ENCODE measurements at regions not wholly inside any gene's neighbourhood (a gene's known extent, or its start where the extent isn't known, plus 50 kb on each side); places are given as distances from the start of the nearest gene placed in this dataset.

DNA sequence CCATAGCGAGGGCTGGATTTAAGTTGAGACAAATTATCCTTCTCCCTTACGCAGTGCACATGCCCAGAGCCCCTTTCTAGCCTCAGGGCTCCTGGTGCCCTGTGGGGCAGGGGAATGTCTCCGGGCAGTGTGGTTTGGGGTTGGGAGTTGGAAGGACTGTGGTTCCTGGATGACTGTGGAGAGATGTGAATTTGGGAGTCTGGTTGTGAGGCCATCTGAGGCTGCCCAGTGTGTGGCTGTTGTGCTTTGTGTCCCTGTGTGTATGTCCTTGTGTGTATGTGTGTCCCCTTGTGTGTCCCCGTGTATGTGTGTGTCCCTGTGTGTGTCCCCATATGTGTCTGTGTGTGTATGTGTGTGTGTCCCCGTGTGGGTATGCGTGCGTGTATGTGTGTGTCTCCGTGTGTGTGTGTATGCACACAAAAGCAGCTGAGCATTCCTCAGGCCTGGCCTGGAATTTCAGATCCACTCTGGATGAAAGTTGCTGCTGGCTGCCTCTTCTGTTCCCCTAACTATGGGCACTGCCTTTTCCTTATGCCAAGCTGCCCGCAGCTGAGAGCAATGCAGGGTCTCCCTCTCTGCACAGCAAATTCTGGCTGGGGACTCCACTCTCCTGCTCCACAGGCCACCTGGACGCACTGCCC is 65.4 kb downstream of the UBIAD1 start:
- no peak for DNase-seq

DNA sequence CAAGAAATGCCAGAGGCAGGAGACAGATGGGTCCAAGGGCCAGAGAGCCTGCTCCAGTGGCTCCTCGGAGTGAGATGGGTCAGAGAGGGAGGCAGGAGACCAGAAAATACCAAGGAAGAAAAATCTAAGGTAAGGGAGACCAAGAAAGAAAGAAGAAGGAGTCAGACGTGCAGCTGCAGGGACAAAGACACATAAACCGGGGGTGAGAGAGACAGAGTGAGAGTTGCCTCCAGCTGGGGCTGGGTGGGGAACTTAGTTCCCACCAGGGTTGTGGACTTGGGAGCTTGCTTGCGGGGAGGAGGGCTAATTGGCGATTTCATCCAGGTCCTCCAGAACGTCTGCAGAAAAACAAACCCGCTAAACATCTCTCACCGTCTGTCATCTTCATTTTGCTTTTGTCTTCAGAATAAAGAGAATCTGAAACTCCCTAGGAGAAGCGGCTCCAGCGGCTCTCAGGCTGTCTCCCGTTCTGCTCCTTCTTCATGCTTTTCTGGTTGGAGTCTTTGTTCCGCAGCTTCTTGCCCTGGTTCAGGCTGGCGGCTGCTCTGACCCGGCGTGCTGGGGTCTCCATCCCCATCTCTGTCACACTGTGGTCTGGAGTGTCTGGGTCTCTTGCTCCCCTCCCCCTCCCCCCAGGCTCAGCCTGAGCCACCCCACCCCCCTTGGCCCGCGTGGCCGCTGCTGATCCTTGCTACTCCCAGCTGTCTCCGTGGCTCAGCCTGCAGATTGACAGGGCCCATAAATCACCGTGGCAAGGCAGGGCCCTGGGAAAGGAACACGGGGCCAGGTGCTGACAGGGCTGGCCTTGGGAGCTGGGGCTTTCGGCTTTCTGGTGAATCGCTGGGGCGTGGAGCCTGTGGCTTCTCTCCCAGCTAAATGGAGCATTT is 66.6 kb downstream of the UBIAD1 start:
- no peak for DNase-seq

DNA sequence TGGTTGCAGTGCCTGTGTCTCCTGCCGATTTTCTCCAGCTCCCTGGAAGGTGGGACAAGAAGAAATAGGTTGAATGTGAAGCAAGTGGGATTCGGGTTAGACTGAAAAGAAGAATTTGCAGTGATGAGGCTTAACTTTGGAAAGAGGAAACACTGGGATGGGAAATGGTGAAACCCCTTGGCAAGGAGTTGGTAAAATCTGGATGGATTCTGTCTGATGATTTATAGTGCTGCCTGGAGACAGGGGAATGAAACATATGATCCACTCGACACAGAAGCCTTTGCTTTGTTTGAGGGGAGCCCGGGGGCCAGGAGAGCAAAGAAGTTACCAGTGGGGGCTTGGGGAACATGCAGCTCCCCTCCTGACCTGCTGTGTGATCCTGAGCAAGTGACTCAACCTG is 67.2 kb downstream of the UBIAD1 start:
- DNase-seq: no peak

DNA sequence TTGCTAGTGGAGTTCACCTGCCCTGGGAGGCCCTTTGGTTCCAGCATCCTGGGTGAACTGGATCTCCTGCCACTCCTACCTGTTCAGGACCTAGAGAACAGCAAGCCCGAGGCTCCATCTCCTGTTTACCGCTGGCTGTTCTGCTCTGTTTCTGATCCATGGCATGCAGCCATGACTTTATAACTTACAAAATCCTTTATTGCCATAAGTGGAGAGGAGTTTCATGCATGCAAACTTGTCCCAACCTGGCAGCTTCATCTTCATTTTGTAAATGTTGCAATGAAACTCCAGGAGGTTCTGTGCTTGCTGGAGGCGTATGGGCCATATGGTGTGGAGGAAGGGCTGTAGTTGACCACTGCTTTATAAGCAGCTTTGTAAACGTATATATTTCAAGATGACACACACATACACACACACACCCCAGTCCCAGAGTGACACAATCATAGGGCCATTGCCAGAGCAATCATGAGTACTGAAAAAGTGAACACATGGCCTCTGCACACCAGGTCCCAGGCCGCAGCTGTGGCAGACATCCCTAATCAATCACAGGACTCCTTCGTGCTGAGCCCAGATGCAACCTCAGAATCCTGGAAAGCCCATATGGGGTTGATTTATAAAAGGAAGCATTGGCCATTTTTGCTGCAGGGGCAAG is 69.0 kb downstream of the UBIAD1 start:
- DNase-seq: no peak

DNA sequence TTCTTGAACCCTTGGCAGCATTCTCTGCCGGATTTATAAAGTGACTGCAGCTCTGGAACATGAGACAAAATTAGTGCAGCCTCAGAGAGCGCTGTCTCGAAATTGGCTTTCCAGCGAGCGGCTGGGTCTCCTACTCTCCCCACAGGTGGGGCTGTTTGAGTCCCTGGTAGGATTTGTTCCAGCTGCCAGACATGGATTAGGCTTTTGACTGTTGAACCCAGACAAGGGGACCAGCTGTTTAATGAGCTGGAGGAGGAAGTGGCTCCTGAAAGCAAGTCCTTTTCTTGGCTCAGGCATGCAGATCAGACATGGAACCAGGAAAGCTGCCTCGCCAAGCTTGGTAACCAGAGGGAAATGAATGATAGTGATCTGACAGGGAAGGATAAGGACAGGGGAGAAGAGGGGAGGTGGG is 69.6 kb downstream of the UBIAD1 start:
- no peak for DNase-seq

DNA sequence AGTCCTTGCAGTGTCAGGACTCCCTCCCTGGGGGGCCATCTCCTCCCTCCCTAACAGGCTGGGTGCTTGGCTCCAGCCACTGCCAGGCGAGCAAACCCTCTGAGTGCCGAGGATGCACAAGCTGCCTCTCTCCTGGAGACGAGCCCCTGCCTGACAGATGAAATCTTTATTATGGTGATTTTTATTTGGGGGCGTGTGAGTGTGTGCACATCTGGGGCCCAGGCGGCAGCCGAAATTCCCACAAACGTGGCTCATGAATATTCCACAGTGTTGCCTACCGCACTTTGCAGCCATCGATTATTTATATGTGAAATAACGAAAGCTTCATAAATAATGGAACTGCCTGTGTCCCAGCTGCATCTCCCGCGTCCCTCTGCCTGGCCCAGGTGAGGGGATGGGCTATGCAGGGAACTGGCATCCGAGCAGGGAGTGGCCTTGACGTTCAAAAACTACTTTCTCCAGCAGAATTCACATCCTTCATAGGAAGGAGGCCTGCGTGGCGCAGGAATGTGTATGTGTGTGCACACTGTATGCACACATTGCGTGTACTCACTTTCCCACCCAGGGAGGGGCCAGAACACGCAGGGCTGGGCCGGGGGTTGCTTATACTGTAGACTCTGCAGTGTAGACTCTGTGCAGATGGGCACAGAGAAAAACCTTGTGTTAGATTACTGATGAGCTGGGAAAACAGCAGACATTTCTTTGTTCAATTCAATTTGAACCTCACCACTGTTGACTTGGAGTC is 73.1 kb downstream of the UBIAD1 start:
- DNase-seq: no peak

DNA sequence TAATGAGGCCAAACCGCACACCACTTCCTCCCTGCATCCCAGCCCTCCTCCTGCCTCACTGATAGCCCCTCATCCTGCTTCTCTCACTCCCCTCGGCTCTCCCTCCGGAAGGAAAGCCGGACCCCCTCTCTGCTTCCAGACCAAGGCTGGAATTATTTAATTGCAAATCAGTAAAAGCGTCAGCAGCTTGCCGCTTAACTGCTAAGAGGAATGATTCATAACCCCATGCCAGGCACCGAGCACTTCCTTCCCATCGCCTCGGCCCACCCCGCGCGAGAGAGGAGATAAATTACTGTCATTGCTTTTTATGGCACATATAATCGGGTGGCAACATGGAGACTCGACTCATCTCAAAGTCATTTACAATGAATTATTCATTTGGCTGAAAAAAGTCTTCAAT is 77.3 kb downstream of the UBIAD1 start:
- no peak for DNase-seq

DNA sequence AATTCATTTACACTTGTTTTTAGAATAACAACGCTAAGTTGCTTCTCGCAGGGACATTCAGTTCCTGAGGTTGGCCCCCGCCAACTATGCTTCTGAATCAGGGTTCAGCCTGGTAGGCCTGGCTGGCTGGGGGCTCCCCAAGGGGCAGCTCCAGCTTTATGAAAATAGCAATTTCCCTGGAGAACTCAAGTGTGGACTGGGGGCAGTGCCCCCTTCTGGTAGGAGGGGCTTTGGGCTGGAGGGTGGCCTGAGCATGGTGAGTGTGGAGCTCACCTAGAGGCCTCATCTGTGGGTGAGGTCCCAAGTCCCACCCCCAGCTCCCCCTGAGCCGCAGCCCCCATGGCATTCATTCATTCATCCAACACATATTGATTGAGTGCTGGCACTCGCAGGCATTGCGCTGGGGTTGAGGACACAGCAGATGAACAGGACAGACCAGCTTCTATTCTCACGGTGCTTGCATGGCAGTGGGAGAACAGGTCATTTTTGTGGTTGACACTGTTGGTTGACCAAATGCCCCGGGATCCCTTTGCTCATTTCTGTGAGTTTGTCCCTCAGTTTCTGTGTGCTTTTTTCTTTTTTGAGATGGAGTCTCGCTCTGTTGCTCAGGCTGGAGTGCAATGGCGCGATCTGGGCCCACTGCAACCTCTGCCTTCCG is 79.2 kb downstream of the UBIAD1 start:
- no peak for DNase-seq

DNA sequence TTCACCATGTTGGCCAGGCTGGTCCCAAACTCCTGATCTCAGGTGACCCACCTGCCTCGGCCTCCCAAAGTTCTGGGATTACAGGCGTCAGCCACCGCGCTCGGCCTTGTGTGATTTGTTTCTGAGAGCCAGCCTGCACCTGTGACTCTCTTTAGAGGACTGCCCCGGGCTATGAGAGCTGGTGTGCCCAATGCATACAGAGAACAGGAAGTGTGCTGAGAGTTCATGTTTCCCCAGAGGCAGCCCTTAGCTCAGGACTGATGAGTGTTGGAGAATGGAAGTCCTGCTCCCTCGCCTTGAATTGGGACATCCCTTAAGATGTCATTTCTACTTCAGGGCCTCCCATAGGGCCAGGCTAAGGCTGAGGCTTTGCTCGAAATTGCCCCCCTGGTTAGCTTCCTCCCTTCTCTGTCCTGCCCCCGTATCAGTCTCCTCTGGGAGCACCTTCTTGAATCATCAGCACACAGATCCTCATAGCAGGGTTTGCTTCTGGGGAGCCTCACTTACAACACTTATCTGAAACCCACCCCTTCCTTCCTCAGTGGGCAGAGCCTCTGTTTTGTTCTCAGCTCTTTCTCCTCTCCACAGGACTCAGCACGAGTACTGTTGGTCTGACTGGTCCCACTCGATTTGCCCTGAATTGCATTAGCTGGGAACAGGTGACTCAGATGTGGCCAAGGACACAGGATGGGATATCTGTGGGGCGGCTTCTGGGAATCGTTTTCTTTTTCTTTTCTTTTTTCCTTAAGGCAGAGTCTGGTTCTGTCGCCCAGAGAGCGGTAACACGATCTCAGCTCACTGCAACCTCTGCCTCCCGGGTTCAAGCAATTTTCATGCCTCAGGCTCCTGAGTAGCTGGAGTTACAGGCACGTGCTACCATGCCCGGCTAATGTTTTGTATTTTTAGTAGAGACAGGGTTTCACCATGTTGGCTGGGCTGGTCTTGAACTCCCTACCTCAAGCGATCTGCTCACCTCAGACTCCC is 80.1 kb downstream of the UBIAD1 start:
- DNase-seq: no peak

DNA sequence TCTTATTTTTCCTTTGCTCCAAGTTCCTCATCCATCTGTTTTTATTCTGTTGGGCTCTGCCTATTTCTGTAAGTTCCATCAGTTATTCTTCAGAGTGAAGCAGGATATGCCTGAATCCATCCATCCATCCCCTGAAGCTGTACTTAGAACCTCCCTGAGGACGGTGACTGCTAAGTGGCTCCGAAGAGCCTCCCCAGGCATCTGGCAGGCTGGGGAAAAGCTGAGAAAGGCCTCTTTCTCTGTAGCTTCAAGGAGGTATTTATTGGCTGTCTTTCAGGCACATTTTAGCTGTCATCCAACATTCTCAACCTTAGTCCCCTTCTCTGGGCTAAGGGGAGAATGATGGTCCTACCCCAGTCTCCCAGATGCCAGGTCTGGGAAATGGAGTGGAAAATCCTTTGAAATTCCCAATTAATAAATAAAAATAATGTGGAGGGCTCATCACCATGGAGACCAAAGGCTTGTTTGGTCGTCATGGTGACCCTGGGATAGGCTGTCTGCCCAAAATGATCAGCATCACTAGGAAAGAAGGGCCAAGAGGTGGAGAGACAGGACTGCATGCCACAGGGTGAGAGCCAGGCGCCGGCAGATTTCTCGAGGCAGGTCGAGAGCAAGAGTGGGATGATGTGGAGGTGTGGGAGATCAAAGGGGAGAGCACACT is 82.0 kb downstream of the UBIAD1 start:
- DNase-seq: no peak

DNA sequence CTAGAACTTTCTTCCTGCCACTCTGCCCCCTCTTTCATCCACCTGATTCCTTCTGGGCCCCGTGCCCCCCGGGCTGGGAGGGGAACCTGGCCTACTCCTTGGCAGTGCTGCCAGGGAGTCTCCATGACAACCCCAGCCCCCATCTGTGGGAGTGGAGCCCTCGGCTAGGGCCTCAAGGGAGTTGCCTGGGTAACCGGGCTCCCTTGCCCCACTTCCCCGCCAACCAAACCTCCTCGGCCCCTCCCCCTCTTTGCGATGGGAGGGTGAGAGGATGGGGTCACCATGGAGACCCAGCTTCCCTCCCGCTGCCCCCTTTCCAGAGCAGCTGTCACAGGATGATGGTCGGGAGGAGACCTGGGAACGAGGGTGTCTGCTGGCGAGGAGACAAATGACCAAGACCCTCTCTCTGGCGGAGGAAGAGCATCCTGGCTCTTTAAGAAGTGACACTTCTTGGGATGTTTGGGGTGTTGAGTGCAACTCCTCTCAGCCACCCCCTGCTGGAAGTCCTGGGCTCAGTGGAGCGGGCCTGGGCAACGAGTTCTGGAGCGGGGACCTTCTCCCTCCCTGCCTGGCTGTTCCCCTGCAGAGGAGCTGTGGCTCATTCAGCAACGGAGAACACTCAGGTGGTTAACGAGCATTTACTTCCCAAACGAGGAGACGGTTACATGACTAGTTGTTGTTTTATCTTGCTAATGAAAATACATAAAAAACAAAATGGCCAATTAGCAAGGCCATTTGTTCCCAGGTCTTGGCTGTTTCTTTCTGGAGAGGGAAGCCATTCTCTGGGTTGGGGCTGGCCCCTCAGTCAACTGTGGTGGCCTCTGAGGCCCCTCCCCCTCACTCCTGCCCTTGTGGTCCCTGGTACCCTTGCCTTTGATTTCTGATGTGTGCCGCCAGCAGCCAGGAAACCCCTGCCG is 82.8 kb downstream of the UBIAD1 start:
- DNase-seq: no peak

DNA sequence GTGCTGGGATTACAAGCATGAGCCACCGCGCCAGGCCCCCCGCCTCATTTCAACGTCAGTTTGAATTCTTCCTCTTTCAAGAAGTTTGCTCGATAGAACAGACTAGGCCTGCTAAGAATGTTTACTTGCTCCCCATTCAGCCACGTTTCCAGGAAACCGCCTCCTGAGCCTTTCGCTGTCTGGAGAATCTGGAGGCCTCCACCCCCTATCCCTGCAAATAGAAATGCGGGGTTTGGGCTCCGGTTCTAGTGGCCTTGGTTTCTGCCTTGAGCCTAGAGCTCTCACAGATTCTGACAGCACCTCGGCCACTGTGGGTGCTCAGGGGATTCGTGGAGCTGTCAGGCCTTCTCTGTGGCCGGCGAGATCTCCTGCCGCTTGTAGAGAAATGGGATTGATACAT is 84.3 kb downstream of the UBIAD1 start:
- DNase-seq: no peak

DNA sequence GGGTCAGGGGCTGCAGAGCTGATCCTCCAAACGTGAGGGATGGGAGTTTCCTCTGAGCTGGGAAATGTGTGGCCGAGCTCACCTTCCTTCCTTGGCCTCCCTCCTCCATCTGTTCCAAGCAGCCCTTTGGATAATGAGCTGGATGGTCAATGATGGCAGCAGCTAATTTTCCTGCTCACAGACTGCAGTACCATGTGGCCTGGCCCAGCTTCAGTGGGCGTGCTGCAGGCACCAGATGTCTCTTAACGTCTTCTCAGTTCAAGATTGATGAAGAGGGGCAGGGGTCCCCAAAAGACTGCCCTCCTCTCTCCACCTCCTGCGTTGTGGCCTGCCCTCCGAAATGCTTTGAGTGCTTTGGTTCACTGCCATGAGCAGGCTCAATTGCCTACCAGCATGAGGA is 86.0 kb downstream of the UBIAD1 start:
- DNase-seq: no peak

DNA sequence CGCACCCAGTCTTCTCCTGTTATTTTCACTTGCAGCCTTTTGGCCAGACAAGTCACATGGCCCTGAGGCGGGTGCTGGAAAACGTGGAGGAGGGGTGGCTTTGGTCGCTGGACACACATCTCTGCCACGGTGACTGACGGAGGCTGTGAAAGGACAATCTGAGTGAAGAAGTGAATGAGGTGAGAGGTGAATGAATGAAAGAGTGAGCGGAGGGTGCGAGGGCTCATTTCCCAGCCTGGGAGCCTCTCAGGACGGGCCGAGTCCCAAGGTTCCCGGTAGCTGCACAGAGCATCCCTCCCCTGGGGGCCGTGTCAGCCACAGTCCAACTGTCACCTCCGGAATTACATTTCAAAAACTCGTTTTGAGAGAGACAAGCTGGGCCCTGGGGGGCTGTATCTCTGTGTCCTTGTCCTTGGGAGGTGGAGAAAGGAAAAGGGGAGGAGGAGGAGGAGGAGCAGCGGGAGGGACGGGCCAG is 89.6 kb downstream of the UBIAD1 start:
- DNase-seq: no peak

DNA sequence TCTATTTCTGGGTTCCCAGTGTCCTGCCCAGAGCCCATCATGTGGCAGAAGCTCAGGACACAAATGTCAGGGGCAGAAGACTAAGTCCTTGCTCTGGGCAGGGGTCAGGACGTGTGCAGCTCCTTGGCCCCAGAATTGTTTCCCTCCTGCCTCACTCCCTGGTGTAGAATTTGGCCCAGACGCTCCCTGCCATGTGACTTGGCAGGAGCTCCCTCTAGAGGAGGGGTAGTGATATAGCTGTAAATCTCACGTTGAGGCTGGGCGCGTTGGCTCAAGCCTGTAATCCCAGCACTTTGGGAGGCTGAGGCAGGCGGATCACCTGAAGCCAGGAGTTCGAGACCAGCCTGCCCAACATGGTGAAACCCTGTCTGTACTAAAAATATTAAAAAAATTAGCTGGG is 91.2 kb downstream of the UBIAD1 start:
- DNase-seq: peak in 1 of 2 experiments; percentile 31

DNA sequence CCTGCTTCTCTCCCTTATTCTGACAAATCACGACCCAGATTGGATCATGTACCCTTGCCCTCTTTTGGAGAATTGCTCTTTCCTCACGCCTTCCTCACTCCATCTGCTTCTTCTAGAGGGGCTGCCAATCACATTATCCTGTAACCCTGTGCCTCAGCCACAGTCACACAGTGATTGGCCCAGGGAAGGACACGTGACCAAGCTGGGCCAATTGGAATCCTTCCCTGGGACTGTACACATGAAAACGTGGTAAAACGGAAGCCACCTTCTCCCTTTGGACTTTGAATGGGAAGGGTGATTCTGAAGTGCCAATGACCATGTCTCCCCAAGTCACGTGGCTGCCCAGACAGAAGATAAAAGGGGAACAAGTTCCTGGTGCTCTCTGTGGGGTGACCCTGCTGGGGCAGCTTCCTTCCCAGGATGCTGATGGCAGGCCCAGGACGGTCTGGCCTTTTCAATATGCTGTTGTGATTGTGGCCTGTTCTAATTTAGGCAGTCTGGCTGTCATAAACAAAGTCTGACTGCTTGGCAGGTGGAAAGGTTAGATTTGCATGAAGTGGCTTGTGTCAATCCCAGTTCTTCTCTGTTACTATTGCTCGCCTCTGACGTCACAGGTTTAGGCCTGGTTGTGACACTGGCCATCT is 92.9 kb downstream of the UBIAD1 start:
- DNase-seq: no peak

DNA sequence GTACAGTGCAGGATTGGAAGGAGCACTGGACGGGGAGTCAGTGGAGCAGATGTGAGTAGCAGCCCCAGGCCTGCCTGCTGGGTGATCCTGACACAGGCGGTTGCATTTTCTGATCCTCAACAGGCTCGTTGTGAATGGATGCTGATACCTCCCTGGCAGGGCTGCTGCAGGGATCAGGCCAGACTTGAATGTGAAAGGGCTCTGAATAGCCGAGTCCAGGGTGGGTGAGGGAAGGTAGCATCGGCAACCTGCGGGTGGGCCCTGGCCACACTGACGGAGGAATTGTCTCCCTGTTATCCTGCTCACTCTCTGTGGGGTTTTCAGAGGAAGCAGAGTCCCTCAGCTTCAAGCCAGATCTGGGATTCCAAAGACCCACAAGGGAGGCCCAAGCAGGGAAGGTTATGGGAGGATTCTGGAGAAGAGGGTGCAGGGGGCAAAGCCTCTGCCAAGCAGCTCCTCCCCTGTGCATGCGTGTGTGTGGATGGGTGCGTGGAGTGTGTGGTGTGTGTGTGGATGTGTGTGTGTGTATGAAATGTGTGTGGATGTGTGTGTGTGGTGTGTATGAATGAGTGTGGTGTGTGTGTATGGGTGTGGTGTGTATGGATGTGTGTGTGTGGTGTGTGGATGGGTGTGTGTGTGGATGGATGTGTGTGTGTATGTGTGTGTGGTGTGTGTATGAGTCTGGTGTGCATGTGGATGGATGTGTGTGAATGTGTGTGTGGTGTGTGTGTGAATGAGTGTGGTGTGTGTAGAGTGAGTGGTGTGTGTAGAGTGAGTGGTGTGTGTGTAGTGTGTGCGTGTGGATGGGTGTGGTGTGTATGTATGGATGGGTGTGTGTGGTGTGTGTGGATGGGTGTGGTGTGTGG is 100.3 kb downstream of the UBIAD1 start:
- no peak for DNase-seq

All from activated T-cell treated with anti-CD3 and anti-CD28 coated beads, Interleukin-2, amount 50 U/mL, for 48 hours (primary cell).